ENCODE measurements at regions not wholly inside any gene's neighbourhood (a gene's known extent, or its start where the extent isn't known, plus 50 kb on each side); places are given as distances from the start of the nearest gene placed in this dataset.

GRCh38 chr2:126996378-126996699 lies 97.6 kb downstream of the TEX51 start:
- no peak for TF ChIP-seq CTCF (IDR thresholded peaks at IDR 0.05; ENCODE audit: low read depth, low read length, poor library complexity, severe bottlenecking)
- no peak for TF ChIP-seq EZH2phosphoT487 (IDR thresholded peaks at IDR 0.05; ENCODE audit: borderline replicate concordance, low read length)

Measured in DOHH2 (cell line).